Spleen (tissue), 7 donors: ENCODE measurements at regions not wholly inside any gene's neighbourhood (a gene's known extent, or its start where the extent isn't known, plus 50 kb on each side); places are given as distances from the start of the nearest gene placed in this dataset.

ENCODE experiments used
- POLR2A ChIP-seq, 3 donors: fragments of 450-650 bp; IDR thresholded peaks; one replicate each; pipeline ENCODE4 v1.5.1; 2017; ENCODE audit warnings: antibody characterized with exemption in 3 of 3, mild to moderate bottlenecking in 1 of 3
- POLR2AphosphoS5 ChIP-seq, 3 donors: sonication (generic); formaldehyde crosslinking; IDR thresholded peaks; one replicate each; pipeline ENCODE4 v1.5.1; 2017; ENCODE audit warnings: antibody characterized with exemption in 3 of 3
- TF ChIP-seq, protein P1 (sequence below), 11 experiments: fragments of 200-600 bp in 7 of 11; fragments of 450-650 bp in 4 of 11; sonication (generic) in 4 of 11; IDR thresholded peaks in 8 of 11; conservative IDR thresholded peaks in 3 of 11; 1 replicate in 7 of 11; 2 replicates in 4 of 11; pipeline versions ENCODE4 v1.4.0 to v1.8.0; 2016 to 2021; ENCODE audit warnings: antibody characterized with exemption in 11 of 11, inconsistent platforms in 4 of 11, mild to moderate bottlenecking in 1 of 11
- donor health status: DM: no; HTN: no; CAD: no; lungs with moderate emphysema.
- donor health status: DM: no; HTN: no; CAD: no.
- donor health status: DM: no; HTN: no; CAD: no.

DNA sequence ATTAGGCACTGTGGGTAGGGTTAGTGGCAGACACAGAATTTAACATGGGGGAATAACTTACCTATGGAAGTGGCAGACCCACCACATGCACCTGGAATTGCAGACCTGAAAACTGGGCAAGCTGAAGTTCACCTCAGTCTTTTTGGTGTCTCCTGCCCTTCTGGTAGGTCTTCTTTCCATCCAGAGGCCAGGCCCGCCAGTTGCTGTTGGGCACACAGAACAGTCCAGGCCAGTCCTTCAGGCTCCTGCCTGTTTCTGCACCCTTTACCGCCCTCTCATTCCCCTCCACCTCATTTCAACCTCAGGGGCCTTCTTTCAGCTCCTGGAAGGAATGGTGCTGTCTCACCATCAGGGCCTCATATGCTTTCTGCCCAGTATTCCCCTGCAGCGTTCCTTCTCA lies 358.9 kb upstream of the ETAA1 start:
- TF ChIP-seq POLR2A (IDR thresholded peaks at IDR 0.05) (no peak), POLR2AphosphoS5 (IDR thresholded peaks at IDR 0.05) (no peak)
- TF ChIP-seq, protein P1, sequence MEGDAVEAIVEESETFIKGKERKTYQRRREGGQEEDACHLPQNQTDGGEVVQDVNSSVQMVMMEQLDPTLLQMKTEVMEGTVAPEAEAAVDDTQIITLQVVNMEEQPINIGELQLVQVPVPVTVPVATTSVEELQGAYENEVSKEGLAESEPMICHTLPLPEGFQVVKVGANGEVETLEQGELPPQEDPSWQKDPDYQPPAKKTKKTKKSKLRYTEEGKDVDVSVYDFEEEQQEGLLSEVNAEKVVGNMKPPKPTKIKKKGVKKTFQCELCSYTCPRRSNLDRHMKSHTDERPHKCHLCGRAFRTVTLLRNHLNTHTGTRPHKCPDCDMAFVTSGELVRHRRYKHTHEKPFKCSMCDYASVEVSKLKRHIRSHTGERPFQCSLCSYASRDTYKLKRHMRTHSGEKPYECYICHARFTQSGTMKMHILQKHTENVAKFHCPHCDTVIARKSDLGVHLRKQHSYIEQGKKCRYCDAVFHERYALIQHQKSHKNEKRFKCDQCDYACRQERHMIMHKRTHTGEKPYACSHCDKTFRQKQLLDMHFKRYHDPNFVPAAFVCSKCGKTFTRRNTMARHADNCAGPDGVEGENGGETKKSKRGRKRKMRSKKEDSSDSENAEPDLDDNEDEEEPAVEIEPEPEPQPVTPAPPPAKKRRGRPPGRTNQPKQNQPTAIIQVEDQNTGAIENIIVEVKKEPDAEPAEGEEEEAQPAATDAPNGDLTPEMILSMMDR (IDR thresholded peaks at IDR 0.05 in 8 of 11, conservative IDR thresholded peaks at IDR 0.05 in 3 of 11) = no peak
